ENCODE measurements at regions not wholly inside any gene's neighbourhood (a gene's known extent, or its start where the extent isn't known, plus 50 kb on each side); places are given as distances from the start of the nearest gene placed in this dataset.

DNA sequence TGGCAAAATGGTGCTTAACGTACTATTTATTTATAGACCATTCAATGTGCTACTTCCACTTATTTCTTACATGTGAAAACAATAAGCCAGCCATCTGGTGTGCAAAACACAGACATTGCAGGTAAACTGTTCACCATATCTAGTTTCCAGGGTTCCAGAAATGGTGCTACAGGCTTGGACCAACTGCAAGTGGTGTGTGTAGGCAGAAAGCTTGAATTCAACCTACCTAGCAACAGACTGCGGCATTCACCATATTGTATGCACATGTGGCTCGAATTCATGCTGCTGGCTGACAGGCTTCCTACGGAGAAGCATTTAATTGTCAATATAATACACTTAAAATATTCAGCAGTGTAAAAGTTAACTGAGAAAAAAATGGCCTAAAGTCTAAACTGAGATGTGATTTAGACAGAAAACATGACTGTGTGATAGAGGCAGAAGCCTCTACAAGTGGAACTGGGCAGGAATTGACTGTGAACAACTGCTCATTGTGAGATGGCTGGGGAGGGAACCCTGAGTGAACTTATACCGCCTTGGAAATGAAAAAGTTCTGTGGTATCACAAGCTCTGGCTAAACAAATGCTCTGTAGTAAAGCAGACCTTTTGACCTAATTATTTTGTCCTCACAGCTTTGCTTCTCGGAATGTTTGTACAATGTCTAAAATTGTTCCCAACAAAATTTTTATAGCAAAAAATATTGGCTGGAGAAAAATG, 434.7 kb downstream of the GRIA2 start:
- DNase-seq (ENCODE audit: low read depth) = no peak
- TF ChIP-seq, protein P1, sequence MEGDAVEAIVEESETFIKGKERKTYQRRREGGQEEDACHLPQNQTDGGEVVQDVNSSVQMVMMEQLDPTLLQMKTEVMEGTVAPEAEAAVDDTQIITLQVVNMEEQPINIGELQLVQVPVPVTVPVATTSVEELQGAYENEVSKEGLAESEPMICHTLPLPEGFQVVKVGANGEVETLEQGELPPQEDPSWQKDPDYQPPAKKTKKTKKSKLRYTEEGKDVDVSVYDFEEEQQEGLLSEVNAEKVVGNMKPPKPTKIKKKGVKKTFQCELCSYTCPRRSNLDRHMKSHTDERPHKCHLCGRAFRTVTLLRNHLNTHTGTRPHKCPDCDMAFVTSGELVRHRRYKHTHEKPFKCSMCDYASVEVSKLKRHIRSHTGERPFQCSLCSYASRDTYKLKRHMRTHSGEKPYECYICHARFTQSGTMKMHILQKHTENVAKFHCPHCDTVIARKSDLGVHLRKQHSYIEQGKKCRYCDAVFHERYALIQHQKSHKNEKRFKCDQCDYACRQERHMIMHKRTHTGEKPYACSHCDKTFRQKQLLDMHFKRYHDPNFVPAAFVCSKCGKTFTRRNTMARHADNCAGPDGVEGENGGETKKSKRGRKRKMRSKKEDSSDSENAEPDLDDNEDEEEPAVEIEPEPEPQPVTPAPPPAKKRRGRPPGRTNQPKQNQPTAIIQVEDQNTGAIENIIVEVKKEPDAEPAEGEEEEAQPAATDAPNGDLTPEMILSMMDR (IDR thresholded peaks at IDR 0.05; ENCODE audit: control insufficient read depth, insufficient read depth, low read depth, low read length, missing control alignments) = no peak
- H3K4me3 ChIP-seq (ENCODE audit: control insufficient read depth, low read depth, low read length) = no peak overlapping the region

DNA sequence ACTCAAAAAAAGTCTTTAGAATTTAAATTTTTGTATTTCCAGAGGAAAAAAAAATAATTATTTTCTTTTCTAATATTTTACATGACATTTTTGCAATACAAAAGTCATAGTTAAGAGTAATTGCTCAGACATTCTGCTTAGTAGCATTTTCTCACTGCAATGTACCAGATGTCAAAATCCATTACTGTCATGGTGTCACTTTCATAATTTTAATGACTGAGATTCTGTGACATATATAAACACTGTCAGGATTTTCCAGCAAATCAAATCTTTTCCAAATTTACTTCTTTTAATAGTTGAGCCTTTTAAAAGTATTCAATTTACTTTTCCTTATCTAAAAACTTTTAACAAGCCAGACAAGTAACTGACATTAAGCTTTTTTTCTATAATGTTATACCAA, 422.7 kb downstream of the GRIA2 start:
- no peak overlapping the region for H3K4me3 ChIP-seq (ENCODE audit: control insufficient read depth, low read depth, low read length)
- TF ChIP-seq, protein P1 (IDR thresholded peaks at IDR 0.05; ENCODE audit: control insufficient read depth, insufficient read depth, low read depth, low read length, missing control alignments) = no peak
- DNase-seq (ENCODE audit: low read depth) = no peak

DNA sequence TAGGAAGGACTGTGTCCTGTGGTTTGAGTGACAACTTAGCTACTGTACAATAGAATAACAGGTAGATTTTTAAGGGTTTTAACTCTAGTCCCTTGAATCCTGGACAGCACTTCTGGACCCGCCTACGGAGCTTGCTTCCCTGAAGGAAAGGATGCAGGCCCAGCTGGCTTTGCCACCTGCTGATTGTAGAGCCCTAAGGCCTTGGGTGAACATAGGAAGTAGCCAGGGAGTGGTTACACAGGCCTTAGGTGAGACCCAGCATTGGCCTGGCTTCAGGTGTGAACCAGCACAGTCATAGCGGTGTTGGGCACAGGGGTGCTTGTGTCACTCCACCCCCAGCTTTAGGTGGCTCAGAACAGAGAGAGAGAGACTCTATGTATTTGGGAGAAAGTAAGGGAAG, 413.5 kb downstream of the GRIA2 start:
- H3K4me3 ChIP-seq (ENCODE audit: control insufficient read depth, low read depth, low read length) = no peak overlapping the region
- DNase-seq (ENCODE audit: low read depth) = no peak
- TF ChIP-seq, protein P1 (IDR thresholded peaks at IDR 0.05; ENCODE audit: control insufficient read depth, insufficient read depth, low read depth, low read length, missing control alignments) = no peak

DNA sequence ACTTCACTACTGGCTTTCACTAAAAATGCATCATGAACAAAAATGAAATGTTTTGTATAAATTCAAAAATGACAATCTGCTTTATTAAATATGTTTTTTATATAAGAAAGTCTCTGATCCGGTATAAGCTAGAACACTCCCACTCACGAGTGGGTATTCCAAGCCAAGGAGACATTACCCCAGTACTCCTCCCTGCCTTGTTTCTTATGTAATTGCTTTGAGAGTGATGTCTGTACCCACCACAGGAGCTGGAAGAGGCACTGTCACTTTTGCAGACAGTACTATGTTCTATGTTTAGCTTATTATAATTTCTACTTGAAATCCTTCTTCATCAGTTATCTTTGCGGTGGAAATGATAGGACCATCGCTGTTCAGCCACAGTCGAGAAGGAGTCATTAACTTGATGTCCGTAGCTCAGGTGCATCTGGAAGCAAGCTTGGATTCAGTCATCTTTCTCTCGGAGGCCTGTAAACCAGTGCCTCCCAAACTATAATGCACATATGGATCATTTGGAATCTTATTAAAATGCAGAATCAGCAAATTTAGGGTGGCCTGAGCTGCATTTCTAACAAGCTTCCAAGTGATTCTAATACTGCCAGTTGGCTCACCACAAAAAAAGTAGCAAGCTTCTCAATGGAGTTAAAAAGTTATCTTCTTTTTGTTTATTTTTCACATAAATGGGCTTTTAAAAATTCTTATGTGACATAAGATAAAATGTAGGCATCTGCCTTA, 396.4 kb downstream of the GRIA2 start:
- H3K4me3 ChIP-seq (ENCODE audit: control insufficient read depth, low read depth, low read length) = no peak overlapping the region
- no peak for DNase-seq (ENCODE audit: low read depth)
- TF ChIP-seq, protein P1 (IDR thresholded peaks at IDR 0.05; ENCODE audit: control insufficient read depth, insufficient read depth, low read depth, low read length, missing control alignments) = no peak

DNA sequence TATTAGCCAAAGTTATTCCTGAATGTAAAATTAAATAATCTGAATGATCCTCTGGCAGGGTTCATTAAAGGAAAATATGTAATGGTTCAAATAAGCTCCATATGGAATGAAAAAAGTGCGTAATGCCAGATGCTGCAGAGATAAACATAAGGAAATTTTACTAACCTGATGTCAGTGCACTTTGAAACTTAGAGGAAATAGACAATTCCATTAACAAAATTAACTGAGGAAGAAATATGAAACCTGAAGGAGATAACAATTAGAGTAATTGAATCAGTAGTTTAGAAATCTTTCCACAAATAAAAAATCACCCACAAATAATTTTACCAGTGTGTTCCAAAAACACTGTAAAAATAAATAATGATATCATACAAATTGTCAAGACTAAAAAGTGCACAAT, 387.5 kb downstream of the GRIA2 start:
- TF ChIP-seq, protein P1 (IDR thresholded peaks at IDR 0.05; ENCODE audit: control insufficient read depth, insufficient read depth, low read depth, low read length, missing control alignments) = no peak
- H3K4me3 ChIP-seq (ENCODE audit: control insufficient read depth, low read depth, low read length) = no peak overlapping the region
- no peak for DNase-seq (ENCODE audit: low read depth)

DNA sequence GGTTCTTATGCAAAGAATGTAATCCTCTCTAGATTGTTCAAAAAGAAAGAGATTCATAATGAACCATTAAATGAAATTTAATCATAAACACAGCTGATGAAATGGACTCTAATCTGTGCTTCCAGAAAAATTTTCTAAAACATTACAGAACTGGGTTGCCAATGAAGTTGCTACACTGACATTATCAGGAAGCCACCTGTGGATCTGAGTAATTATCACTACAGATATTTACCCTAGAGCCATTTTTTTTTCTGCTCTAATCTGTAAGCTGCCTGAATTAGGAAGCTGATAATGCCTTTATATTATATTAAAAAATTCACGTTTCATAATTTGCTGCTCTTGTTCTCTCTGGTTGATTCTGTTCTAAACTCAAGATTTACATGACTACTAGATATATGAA, 380.1 kb downstream of the GRIA2 start:
- no peak for DNase-seq (ENCODE audit: low read depth)
- TF ChIP-seq, protein P1 (IDR thresholded peaks at IDR 0.05; ENCODE audit: control insufficient read depth, insufficient read depth, low read depth, low read length, missing control alignments) = no peak
- H3K4me3 ChIP-seq (ENCODE audit: control insufficient read depth, low read depth, low read length) = no peak overlapping the region
